ENCODE measurements at regions not wholly inside any gene's neighbourhood (a gene's known extent, or its start where the extent isn't known, plus 50 kb on each side); places are given as distances from the start of the nearest gene placed in this dataset.

GRCh38 chr5:15320871-15321270 lies 179.1 kb upstream of the FBXL7 start:
- no CpG with 5 or more reads among the region's 1 CpG for WGBS, 2 donors (ENCODE audit: extremely low coverage in 2 of 2, insufficient read length in 2 of 2, insufficient replicate concordance in 1 of 2)
- Histone ChIP-seq H3K14ac (ENCODE audit: low read length) (no peak overlapping the region), H2AK5ac (ENCODE audit: low read depth, low read length) (no peak overlapping the region), H3K27ac (replicated peaks; ENCODE audit: low read length) (no peak overlapping the region), H3K4ac (ENCODE audit: low read length) (no peak overlapping the region), H3K4me1 (ENCODE audit: control insufficient read depth in 2 of 2, insufficient read depth in 1 of 2, low read depth in 1 of 2, low read length in 2 of 2) (peaks cover 0 to 2% of the 10 kb centered on the region in 2 donors), H3K27me3 (ENCODE audit: control insufficient read depth in 3 of 3, insufficient read depth in 3 of 3, low read depth in 1 of 3, low read length in 3 of 3) (no peaks in the 10 kb centered on the region), H4K8ac (ENCODE audit: low read depth, low read length) (no peak overlapping the region), H3K36me3 (replicated peaks in 1 of 2; ENCODE audit: control insufficient read depth in 2 of 2, insufficient read depth in 2 of 2, low read length in 2 of 2) (no peaks in the 10 kb centered on the region), H3K4me3 (ENCODE audit: low read length in 2 of 2) (no peak overlapping the region), H2BK5ac (ENCODE audit: low read length) (no peak overlapping the region), H2BK12ac (ENCODE audit: low read length) (no peak overlapping the region), H3K18ac (ENCODE audit: low read length) (no peak overlapping the region), H2BK120ac (ENCODE audit: low read depth, low read length) (no peak overlapping the region), H3K9me3 (replicated peaks in 1 of 2; ENCODE audit: control insufficient read depth in 2 of 2, insufficient read depth in 1 of 2, low read depth in 1 of 2, low read length in 2 of 2) (no peaks in the 10 kb centered on the region), H3K79me1 (ENCODE audit: low read depth, low read length) (no peaks in the 10 kb centered on the region), H4K91ac (ENCODE audit: low read depth, low read length, poor library complexity) (no peak overlapping the region), H2AFZ (ENCODE audit: low read length) (no peak overlapping the region), H3K9ac (ENCODE audit: low read depth, low read length, poor library complexity) (no peak overlapping the region), H2BK15ac (ENCODE audit: low read length) (no peak overlapping the region), H3K4me2 (ENCODE audit: insufficient read depth, low read length, poor library complexity, severe bottlenecking) (no peak overlapping the region), H3K23ac (ENCODE audit: low read depth, low read length, poor library complexity) (no peak overlapping the region)
- no peak for DNase-seq (ENCODE audit: low spot score)

- Histone ChIP-seq H3K4ac (ENCODE audit: low read length) (no peak overlapping the region), H3K9ac (ENCODE audit: low read depth, low read length, poor library complexity) (no peak overlapping the region)
- DNase-seq (ENCODE audit: low spot score), result no peak
Observed at GRCh38 chr5:15304914-15305834, 194.8 kb upstream of the FBXL7 start.

GRCh38 chr5:15304066-15304731 lies 195.8 kb upstream of the FBXL7 start:
- WGBS, 2 donors (ENCODE audit: extremely low coverage in 2 of 2, insufficient read length in 2 of 2, insufficient replicate concordance in 1 of 2), result no CpG with 5 or more reads among the region's 2 CpGs
- DNase-seq (ENCODE audit: low spot score), result no peak
- H4K8ac ChIP-seq (ENCODE audit: low read depth, low read length), result no peak overlapping the region
- no peak overlapping the region for H2AFZ ChIP-seq (ENCODE audit: low read length)
- no peaks in the 10 kb centered on the region for H3K4me1 ChIP-seq (ENCODE audit: control insufficient read depth in 2 of 2, insufficient read depth in 1 of 2, low read depth in 1 of 2, low read length in 2 of 2)
- no peak overlapping the region for H3K18ac ChIP-seq (ENCODE audit: low read length)
- no peak overlapping the region for H2AK5ac ChIP-seq (ENCODE audit: low read depth, low read length)
- H2BK12ac ChIP-seq (ENCODE audit: low read length), result no peak overlapping the region
- no peaks in the 10 kb centered on the region for H3K27me3 ChIP-seq (ENCODE audit: control insufficient read depth in 3 of 3, insufficient read depth in 3 of 3, low read depth in 1 of 3, low read length in 3 of 3)
- no peak overlapping the region for H3K9ac ChIP-seq (ENCODE audit: low read depth, low read length, poor library complexity)
- no peaks in the 10 kb centered on the region for H3K79me1 ChIP-seq (ENCODE audit: low read depth, low read length)
- H3K27ac ChIP-seq (replicated peaks; ENCODE audit: low read length), result no peak overlapping the region
- no peak overlapping the region for H3K14ac ChIP-seq (ENCODE audit: low read length)
- H3K23ac ChIP-seq (ENCODE audit: low read depth, low read length, poor library complexity), result no peak overlapping the region
- H3K4me3 ChIP-seq (ENCODE audit: low read length in 2 of 2), result no peak overlapping the region
- no peaks in the 10 kb centered on the region for H3K36me3 ChIP-seq (replicated peaks in 1 of 2; ENCODE audit: control insufficient read depth in 2 of 2, insufficient read depth in 2 of 2, low read length in 2 of 2)
- H4K91ac ChIP-seq (ENCODE audit: low read depth, low read length, poor library complexity), result no peak overlapping the region
- H2BK120ac ChIP-seq (ENCODE audit: low read depth, low read length), result no peak overlapping the region
- no peak overlapping the region for H3K4ac ChIP-seq (ENCODE audit: low read length)
- H3K4me2 ChIP-seq (ENCODE audit: insufficient read depth, low read length, poor library complexity, severe bottlenecking), result no peak overlapping the region
- no peak overlapping the region for H2BK15ac ChIP-seq (ENCODE audit: low read length)
- H2BK5ac ChIP-seq (ENCODE audit: low read length), result no peak overlapping the region
- H3K9me3 ChIP-seq (replicated peaks in 1 of 2; ENCODE audit: control insufficient read depth in 2 of 2, insufficient read depth in 1 of 2, low read depth in 1 of 2, low read length in 2 of 2), result no peaks in the 10 kb centered on the region

More at GRCh38 chr5:15304914-15305834, 194.8 kb upstream of the FBXL7 start:
- H2AFZ ChIP-seq (ENCODE audit: low read length), result no peak overlapping the region
- no peak overlapping the region for H3K4me2 ChIP-seq (ENCODE audit: insufficient read depth, low read length, poor library complexity, severe bottlenecking)
- H2BK12ac ChIP-seq (ENCODE audit: low read length), result no peak overlapping the region
- H4K8ac ChIP-seq (ENCODE audit: low read depth, low read length), result no peak overlapping the region
- no peak overlapping the region for H2BK120ac ChIP-seq (ENCODE audit: low read depth, low read length)
- no peaks in the 10 kb centered on the region for H3K9me3 ChIP-seq (replicated peaks in 1 of 2; ENCODE audit: control insufficient read depth in 2 of 2, insufficient read depth in 1 of 2, low read depth in 1 of 2, low read length in 2 of 2)
- H4K91ac ChIP-seq (ENCODE audit: low read depth, low read length, poor library complexity), result no peak overlapping the region
- no peaks in the 10 kb centered on the region for H3K79me1 ChIP-seq (ENCODE audit: low read depth, low read length)
- no CpG with 5 or more reads among the region's 2 CpGs for WGBS, 2 donors (ENCODE audit: extremely low coverage in 2 of 2, insufficient read length in 2 of 2, insufficient replicate concordance in 1 of 2)
- no peak overlapping the region for H3K14ac ChIP-seq (ENCODE audit: low read length)
- no peaks in the 10 kb centered on the region for H3K4me1 ChIP-seq (ENCODE audit: control insufficient read depth in 2 of 2, insufficient read depth in 1 of 2, low read depth in 1 of 2, low read length in 2 of 2)
- no peak overlapping the region for H2BK5ac ChIP-seq (ENCODE audit: low read length)
- no peaks in the 10 kb centered on the region for H3K27me3 ChIP-seq (ENCODE audit: control insufficient read depth in 3 of 3, insufficient read depth in 3 of 3, low read depth in 1 of 3, low read length in 3 of 3)
- no peak overlapping the region for H3K18ac ChIP-seq (ENCODE audit: low read length)
- no peak overlapping the region for H3K27ac ChIP-seq (replicated peaks; ENCODE audit: low read length)
- H2AK5ac ChIP-seq (ENCODE audit: low read depth, low read length), result no peak overlapping the region
- H2BK15ac ChIP-seq (ENCODE audit: low read length), result no peak overlapping the region
- no peak overlapping the region for H3K23ac ChIP-seq (ENCODE audit: low read depth, low read length, poor library complexity)
- no peaks in the 10 kb centered on the region for H3K36me3 ChIP-seq (replicated peaks in 1 of 2; ENCODE audit: control insufficient read depth in 2 of 2, insufficient read depth in 2 of 2, low read length in 2 of 2)
- H3K4me3 ChIP-seq (ENCODE audit: low read length in 2 of 2), result no peak overlapping the region

- H3K79me1 ChIP-seq (ENCODE audit: low read depth, low read length), result no peaks in the 10 kb centered on the region
- no peak overlapping the region for H2BK120ac ChIP-seq (ENCODE audit: low read depth, low read length)
- H3K14ac ChIP-seq (ENCODE audit: low read length), result no peak overlapping the region
- H3K36me3 ChIP-seq (replicated peaks in 1 of 2; ENCODE audit: control insufficient read depth in 2 of 2, insufficient read depth in 2 of 2, low read length in 2 of 2), result no peaks in the 10 kb centered on the region
- H3K4ac ChIP-seq (ENCODE audit: low read length), result no peak overlapping the region
- no peaks in the 10 kb centered on the region for H3K4me1 ChIP-seq (ENCODE audit: control insufficient read depth in 2 of 2, insufficient read depth in 1 of 2, low read depth in 1 of 2, low read length in 2 of 2)
- H2BK12ac ChIP-seq (ENCODE audit: low read length), result no peak overlapping the region
- no peak overlapping the region for H2AK5ac ChIP-seq (ENCODE audit: low read depth, low read length)
- no peak overlapping the region for H3K18ac ChIP-seq (ENCODE audit: low read length)
- no peak overlapping the region for H3K4me2 ChIP-seq (ENCODE audit: insufficient read depth, low read length, poor library complexity, severe bottlenecking)
- no CpG with 5 or more reads among the region's 5 CpGs for WGBS, 2 donors (ENCODE audit: extremely low coverage in 2 of 2, insufficient read length in 2 of 2, insufficient replicate concordance in 1 of 2)
- H4K8ac ChIP-seq (ENCODE audit: low read depth, low read length), result no peak overlapping the region
- H3K27me3 ChIP-seq (ENCODE audit: control insufficient read depth in 3 of 3, insufficient read depth in 3 of 3, low read depth in 1 of 3, low read length in 3 of 3), result no peaks in the 10 kb centered on the region
- H3K23ac ChIP-seq (ENCODE audit: low read depth, low read length, poor library complexity), result no peak overlapping the region
- no peak overlapping the region for H2AFZ ChIP-seq (ENCODE audit: low read length)
- no peak overlapping the region for H4K91ac ChIP-seq (ENCODE audit: low read depth, low read length, poor library complexity)
- no peak overlapping the region for H2BK15ac ChIP-seq (ENCODE audit: low read length)
- DNase-seq (ENCODE audit: low spot score), result no peak
- no peak overlapping the region for H2BK5ac ChIP-seq (ENCODE audit: low read length)
- H3K4me3 ChIP-seq (ENCODE audit: low read length in 2 of 2), result no peak overlapping the region
- H3K27ac ChIP-seq (replicated peaks; ENCODE audit: low read length), result no peak overlapping the region
- H3K9me3 ChIP-seq (replicated peaks in 1 of 2; ENCODE audit: control insufficient read depth in 2 of 2, insufficient read depth in 1 of 2, low read depth in 1 of 2, low read length in 2 of 2), result no peaks in the 10 kb centered on the region
- H3K9ac ChIP-seq (ENCODE audit: low read depth, low read length, poor library complexity), result no peak overlapping the region
Observed at GRCh38 chr5:15300141-15300540, 199.8 kb upstream of the FBXL7 start.

Measured in neuronal stem cell (in vitro differentiated cells).